Liver (tissue), 3 donors: ENCODE measurements at regions not wholly inside any gene's neighbourhood (a gene's known extent, or its start where the extent isn't known, plus 50 kb on each side); places are given as distances from the start of the nearest gene placed in this dataset.

Experiments
- ATF3 ChIP-seq: IDR thresholded peaks from 2 replicates; pipeline ENCODE4 v1.6.1; 2016; ENCODE audit warnings: antibody characterized with exemption
- CTCF ChIP-seq: fragments of 150-350 bp; IDR thresholded peaks from 2 replicates; pipeline ENCODE4 v1.5.1; 2017; ENCODE audit warnings: improper control_type of control experiment, low read depth, low read length; ENCODE audit not compliant: missing input control
- HNF4A ChIP-seq, 2 donors: conservative IDR thresholded peaks; 2 replicates each; pipeline ENCODE4 v1.6.1; 2016; ENCODE audit warnings: antibody characterized with exemption in 2 of 2, mild to moderate bottlenecking in 2 of 2
- HNF4G ChIP-seq: IDR thresholded peaks from 2 replicates; pipeline ENCODE4 v1.6.1; 2016; ENCODE audit warnings: antibody characterized with exemption
- JUND ChIP-seq, 2 donors: IDR thresholded peaks; 2 replicates each; pipeline ENCODE4 v1.6.1; 2016; ENCODE audit warnings: antibody characterized with exemption in 2 of 2
- MAX ChIP-seq: IDR thresholded peaks from 2 replicates; pipeline ENCODE4 v1.6.1; 2016; ENCODE audit warnings: antibody characterized with exemption
- NR2F2 ChIP-seq: IDR thresholded peaks from 2 replicates; pipeline ENCODE4 v1.6.1; 2016; ENCODE audit warnings: antibody characterized with exemption
- RAD21 ChIP-seq, 2 donors: IDR thresholded peaks; 2 replicates each; pipeline ENCODE4 v1.6.1; 2016; ENCODE audit warnings: antibody characterized with exemption in 2 of 2, mild to moderate bottlenecking in 2 of 2
- REST ChIP-seq: IDR thresholded peaks from 2 replicates; pipeline ENCODE4 v1.6.1; 2016; ENCODE audit warnings: antibody characterized with exemption, mild to moderate bottlenecking
- SP1 ChIP-seq: IDR thresholded peaks from 2 replicates; pipeline ENCODE4 v1.6.1; 2018; ENCODE audit warnings: antibody characterized with exemption, mild to moderate bottlenecking
- TAF1 ChIP-seq: conservative IDR thresholded peaks from 2 replicates; pipeline ENCODE4 v1.6.1; 2016; ENCODE audit warnings: antibody characterized with exemption, mild to moderate bottlenecking
- YY1 ChIP-seq: IDR thresholded peaks from 2 replicates; pipeline ENCODE4 v1.6.1; 2016; ENCODE audit warnings: antibody characterized with exemption, mild to moderate bottlenecking
- ZBTB33 ChIP-seq: IDR thresholded peaks from 2 replicates; pipeline ENCODE4 v1.6.1; 2016; ENCODE audit warnings: antibody characterized with exemption
- donor health status: healthy.
- donor health status: healthy.

GRCh38 chr1:226497991-226498639 lies 50.4 kb upstream of the STUM start:
- TF ChIP-seq ATF3 (no peak), CTCF (no peak), YY1 (no peak), RAD21 (IDR thresholded peaks at IDR 0.05) (no peak), TAF1 (no peak), MAX (no peak), ZBTB33 (no peak), JUND (IDR thresholded peaks at IDR 0.05) (no peak), REST (no peak), NR2F2 (no peak), HNF4G (no peak), SP1 (no peak), HNF4A (conservative IDR thresholded peaks at IDR 0.05) (no peak)
